ENCODE measurements at regions not wholly inside any gene's neighbourhood (a gene's known extent, or its start where the extent isn't known, plus 50 kb on each side); places are given as distances from the start of the nearest gene placed in this dataset.

DNA sequence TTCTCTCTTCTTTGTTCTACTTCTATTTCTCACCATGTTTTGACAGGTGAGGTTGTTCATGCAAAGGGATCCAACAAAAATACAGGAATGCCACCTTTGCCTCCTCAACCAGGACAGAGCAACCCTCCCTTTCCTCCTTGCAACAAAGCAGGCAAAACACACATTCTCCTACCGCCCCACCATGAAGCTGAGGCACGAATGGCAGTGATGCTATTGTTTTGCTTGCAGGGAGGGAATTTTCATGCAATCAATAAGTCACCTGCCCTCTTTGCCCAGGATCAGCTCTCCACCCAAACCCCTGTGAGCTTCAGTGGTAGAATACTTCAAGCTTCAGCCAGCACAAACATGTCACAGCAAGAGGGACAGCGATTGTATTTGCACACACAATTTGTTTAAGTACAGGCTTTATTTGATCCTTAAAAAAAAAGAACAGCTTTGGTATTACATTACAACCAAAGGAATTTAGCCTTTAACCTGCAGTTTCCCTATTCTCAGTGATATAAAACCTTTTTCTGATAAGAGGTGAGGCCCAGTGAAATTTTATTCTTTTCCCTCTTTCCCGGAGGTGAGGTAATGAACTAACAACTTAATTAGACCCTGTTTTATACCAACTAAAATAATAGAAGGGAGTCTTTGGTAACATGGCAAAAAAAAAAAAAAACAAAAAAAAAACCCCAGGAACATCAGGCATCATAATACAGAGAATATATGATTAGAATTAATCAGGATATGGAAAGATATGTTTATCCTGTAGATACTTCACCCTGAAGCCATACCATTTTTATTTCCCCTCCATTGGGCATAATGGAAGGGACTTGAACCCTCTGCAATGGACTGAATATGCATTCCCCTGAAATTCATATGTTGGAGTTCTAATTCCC is 87.0 kb upstream of the EEA1 start:
- FAIRE-seq: no peak

DNA sequence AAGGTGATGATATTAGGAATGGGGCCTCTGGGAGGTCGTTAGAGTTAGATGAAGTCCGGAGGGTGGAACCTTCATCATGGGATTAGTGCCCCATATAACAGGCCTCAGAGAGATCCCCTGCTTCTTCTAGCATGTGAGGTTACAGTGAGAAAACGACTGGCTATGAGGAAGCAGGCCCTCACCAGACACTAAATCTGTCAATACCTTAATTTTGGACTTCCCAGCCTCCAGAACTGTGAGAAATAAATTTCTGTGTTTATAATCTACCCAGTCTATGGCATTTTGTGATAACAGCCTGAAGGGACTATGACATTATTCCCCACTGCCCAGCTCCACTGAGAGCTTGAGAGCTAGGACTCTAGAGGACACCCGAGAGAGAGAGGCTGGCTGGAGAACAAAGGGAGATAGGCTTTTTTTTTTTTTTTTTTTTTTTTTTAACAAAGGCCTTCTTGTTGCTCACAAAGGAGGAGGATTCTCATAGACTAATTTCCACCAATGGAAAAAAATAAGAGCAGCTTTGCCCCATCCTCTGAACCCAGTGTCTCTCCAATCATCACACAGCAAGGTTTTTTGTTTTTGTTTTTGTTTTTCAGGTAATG is 87.8 kb upstream of the EEA1 start:
- no peak for FAIRE-seq

DNA sequence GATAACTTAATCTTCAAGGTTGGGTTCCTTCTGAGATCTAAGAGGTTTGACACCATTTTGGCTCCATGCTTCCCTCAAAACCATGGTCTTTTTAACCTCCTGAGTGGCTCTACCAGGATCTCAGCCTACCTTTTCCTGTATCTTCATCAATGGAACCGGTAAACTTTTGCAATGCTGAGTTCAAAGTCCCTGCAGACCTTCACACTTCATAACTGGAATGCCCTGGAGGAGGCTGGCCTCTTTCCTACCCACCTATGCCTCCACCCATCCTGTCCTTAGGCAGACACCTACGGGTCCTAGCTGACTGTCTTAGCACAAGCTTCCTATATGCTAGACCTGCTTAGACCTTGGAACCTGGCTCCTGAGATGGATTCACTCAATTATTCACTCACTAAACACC is 89.5 kb upstream of the EEA1 start:
- no peak for FAIRE-seq

DNA sequence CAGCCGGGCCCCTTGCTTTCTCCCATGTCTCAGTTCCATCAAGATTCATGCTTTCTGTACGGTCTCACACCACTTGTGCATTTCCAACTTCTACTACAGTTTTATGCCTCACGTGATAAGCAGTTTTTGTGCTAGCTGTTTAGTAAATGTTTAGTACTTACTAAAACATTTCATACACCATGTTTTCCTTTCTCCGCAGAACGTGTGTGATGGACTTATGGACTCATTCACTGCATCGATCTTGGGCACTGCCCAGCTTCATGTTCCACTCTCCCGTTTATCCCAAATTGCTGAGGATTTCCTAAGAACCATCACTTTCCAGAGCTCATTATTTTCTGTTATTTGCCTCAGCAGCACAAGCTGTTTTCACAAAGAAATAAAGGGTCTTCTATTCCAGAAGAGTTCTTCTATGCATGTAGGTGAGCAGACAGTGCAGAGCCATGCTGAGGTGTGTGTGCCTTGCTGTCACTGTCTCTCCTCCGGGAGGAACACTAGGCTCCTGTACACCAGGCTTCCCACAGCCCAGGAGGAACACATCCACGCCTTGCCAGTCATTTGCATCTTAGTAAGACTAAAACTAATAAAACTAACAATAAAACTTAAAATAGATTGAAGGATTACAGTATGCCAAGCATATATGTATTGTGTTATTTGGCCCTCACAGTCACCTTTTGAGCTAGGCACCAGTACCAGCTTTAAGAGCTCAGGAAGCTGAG is 90.3 kb upstream of the EEA1 start:
- FAIRE-seq: no peak

DNA sequence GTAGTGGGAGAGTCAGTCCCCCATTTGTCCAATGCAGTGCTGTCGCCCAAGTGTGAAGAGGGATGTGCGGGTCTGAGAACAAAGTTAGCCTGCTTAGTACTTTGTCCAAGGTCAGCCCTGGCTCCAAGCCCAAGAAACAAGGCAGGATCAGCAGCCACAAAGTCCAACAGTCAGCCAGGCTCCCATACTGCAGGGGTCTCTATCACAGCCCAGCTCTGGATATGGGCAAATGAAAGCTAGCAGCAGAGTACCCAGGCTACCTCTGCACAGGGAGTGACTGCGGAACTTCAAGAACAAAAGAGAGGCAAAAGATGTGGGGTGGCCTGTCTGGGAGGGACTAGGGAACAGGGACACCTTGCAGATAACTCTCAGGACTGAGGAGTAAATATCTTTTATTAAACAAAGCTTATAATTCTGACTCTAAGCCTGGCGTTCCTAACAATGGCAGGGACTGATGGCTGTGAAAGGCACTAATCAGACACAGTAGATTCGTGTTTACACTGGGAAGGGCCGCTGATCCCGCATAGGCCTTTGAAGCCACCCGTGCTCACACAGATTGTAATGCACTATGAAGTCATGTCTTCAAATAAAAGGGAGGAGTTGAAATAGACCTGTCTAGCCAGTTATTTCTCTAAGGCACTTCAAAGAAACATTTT is 91.0 kb upstream of the EEA1 start:
- FAIRE-seq: no peak

DNA sequence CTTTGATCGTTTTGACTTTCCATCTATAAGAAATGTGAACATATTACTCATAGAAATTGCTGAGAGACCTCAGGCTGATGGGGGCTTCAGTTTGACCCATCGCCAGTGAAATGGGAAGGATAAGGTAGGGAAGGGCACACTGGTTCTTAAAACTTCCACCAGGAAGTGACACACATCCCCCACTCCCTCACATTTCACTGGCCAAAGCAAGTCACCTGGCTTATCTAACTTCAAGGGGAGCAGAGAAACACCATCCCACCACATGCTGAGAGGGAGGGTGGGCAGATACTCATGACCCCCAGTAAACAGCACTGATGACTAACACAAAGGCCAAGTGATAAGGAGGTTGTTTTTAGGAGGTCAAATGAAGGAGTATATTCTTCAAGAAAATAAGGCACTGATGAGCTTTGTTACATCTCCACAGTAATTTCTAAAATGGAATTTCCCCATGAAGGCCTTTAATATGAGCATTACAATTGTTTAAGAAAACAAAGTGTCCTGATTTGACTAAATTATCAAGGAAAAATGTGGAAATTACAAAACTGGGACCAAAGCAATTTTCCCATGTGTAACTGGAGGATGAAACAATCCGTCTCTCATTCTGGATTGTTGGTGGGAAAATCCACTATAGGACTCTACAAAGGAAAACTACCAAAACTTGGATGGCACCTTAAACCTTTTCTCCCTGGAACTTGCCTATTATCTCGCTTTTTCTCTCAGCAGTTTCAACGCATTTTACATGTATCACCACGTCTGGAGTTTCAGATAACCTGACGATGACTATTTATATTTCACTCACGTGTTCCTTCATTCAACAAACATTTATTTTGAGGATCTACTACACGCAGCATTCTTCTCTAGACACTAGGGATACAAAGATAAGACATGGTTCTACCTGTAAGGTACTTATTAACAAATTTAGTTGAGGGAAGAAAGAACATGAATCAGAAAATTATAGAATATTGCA is 91.8 kb upstream of the EEA1 start:
- FAIRE-seq: no peak

DNA sequence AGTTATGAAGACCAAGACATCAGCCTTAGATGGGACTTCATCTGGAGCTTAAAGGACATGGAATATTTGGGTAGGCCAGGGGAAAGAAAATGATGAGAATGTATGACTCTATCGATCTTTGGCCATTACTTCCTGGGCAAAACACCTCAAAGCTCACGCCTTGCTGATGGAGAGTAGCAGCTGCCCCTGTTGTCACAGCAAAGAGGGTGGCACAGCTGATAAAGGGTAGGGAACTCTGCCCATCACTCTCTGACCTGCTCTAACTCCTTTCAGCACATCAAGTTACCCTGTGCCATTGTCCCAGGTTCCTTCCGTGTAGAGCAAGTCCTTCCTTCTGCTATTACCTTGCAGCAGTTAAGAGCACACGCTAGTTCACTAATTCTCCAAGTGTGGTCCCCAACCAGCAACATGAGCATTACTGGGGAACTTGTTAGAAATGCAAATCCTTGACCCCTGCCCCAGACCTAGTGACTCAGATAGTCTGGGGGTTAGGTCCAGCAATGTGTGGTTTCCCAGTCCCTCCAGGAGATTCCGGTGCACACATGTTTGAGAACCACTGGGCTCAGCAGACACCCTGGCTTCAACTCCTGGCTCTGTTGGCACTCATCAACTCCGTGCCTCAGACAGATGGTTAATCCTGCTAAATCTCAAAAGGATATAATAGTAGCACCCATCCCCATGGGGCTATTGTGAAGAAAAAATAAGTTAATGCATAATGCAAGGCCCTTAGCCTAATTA is 93.7 kb upstream of the EEA1 start:
- FAIRE-seq: no peak

DNA sequence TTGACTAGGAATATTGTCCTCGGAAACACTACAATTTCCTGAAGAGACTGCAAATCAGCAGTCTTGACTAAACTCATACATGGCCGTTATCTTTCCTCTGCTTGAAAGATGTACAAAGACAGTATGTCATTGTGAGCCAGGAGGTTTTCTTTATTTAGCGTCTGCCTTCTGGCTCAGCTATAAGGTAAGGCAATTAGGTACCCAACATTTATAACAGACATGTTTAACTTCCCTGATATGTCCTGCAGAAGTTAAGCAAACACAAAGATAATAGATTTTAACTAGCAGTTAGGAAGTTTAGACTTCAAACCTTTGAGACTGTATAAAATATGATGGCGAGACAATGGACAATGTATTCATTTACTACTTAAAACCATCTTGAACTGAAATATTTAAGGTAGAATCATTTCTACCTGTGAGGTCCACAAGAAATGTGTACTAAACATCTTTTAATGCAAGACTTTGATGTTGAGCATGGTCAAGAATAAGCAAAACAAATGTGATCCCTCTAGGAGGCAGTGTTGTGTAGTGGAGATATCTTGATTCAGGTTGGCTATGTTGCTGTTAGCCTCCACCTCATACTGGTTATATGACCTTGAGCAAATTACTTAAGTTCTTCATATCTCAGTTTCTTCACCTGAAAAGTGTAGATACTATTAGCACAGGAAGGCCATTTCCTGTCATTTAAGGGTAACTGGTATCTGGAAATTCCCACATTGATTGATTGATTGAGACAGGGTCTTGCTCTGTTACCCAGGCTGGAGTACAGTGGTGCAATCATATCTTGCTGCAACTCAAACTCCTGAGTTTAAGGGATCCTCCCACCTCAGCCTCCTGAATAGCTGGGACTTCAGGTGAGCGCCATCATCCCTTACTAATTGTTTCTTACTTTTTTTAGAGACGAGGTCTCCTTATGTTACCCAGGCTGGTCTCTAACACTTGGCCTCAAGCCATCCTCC is 96.3 kb upstream of the EEA1 start:
- FAIRE-seq: no peak

DNA sequence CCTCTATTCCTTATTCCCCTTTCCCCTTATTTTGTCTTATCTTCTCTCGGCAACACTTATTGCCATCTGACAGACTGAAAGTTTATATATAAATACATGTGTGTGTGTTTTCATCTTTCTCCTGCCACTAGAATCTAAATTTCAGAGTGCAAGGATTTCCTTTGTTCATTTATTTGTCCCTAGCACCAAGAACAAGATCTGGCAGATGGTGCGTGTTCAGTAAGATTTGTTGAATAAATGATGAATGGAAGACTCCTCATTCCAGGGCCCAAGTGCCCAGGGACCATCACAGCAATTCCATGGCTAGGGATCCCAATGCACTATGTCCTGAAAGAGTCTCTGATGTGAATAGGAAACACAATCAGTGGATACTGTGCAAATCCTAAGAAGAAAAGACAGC is 97.9 kb upstream of the EEA1 start:
- FAIRE-seq: no peak

DNA sequence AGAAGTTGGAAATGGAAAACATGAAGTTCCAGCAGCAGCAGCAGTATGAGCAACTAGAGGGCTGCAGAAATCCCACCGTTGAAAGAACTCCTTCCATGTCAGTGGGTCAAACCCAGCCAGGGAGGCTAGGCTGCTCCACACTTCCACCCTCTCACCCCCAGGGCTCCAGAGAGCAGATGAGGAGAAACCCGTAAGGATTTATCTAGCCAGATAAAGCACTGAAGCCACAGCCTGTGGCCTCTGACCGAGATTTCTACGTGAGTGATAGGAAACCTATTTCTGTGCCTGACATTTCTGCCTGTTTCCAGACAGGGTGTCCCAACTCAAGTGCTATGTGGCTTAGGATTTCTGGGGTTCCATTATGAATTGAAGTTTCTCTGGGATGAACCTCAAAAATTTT is 100.0 kb upstream of the EEA1 start:
- no peak for FAIRE-seq

DNA sequence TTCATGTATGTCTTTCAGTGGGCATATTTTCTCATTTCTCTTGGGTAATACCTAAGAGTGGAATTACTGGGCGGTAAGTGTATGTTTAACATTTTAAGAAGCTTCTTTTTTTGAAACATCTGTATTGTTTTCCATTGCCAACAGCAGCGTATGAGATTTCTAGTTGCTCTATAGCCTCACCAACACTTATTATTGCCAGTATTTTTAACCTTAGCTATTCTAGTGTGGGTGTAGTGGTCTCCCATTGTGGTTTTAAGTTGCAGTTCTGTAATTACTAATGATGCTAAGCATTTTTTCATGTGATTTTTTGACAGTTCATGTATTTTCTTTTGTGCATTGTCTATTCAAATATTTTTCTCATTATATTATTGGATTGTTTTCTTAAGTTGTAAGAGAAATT is 101.9 kb upstream of the EEA1 start:
- no peak for FAIRE-seq

DNA sequence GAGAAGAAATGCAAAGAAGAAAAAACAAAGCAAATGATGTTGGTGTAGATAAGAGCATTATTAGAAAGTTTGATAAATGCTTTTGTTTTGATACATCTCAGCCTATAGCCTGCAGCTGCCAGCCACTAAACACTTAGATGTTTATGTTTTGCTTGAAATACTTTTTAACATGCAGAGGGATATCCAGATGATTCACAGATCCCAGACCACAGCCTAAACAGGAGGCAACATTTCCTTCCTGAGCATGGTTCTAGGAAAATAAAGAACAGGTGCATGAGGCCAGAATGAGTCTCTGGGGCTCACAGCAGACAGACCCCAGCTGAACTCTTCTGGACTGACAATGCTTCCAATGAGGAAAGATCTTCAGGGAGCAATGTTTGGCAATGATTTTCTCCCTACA is 103.7 kb upstream of the EEA1 start:
- FAIRE-seq: no peak

DNA sequence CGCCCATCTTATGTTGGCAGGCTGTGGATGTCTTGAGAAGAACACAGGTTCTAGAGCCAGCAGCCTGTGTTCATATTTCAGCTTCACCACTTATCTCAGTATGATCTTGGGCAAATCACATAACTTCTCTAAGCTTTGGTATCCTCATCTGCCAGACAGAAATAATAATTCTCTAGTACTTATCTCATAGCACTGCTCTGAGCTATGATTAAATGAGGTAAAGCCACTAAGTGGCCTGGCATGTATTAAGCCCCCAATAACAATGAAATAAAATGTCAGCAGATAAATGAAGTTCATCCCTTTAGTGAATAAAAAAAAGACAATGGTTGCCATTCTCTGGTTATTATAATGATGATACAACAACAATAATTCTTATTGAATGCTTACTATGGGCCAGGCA is 104.9 kb upstream of the EEA1 start:
- FAIRE-seq: no peak

DNA sequence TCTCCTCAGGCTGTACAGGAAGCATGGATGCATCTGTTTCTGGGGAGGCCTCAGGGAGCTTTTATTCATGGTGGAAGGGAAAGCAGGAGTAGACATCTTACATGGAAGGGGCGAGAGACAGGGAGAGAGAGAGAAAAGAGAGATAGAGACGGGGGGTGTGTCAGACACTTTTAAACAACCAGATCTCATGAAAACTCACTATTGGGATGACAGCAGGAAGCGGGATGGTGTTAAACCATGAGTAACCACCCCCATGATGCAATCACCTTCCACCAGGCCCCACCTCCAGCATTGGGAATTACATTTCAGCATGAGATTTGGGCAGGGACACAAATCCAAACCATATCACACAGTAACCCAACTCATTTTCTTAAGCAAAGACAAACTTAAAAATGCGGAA is 110.0 kb upstream of the EEA1 start:
- FAIRE-seq: no peak

DNA sequence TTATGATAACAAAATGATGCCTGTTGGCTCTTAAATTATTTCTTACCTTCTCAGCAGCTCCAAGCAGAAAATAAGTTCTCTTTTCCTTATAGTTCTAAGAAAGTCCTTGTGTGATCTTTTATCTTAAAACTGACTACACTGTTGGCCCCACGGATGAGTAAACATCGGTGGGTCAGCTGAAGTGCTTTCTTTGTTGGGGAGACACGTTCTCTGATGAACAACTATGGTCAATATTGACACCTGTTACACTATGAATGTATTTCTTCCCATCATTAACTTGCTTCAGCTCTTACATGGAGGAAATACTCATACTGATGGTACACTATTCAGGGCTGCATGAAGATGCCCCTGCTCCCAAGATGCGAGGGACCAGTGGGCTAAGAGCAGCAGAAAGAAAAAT is 110.8 kb upstream of the EEA1 start:
- no peak for FAIRE-seq

DNA sequence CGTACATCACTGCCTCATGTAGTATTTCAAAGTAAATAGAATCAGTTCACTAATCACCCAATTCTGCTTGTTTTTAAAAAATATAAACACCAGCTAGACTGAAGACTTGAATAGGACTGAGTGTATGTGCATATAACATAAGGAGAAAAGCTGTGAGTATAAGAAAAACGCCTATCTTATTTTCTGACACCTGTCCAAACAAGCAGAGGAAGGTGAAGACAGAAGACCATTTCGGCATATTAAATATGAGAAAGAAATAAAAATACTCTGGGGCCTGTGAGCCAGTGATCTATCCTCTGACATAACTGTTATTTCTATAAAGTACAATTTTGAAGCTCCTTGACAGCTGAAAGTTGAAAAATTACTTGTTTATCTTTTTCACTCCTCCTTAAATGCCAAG is 111.3 kb upstream of the EEA1 start:
- no peak for FAIRE-seq

DNA sequence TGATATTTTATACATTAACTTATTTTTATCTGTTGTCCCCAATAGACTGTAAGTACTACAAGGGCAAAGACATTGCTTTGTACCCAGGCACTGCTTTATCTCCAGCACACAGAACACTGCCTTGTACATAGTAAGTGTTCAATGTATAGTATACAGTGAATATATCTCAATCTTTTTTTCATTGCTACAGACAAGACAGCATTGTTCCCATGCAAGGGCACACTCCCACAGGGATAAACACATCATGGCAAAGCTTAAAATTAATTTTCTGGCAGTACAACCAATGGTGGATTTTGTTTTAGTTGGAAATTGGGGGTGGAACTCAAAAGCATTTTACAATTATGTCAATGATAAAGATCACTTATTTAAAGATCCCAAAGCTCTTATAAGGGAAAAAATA is 112.3 kb upstream of the EEA1 start:
- FAIRE-seq: no peak

DNA sequence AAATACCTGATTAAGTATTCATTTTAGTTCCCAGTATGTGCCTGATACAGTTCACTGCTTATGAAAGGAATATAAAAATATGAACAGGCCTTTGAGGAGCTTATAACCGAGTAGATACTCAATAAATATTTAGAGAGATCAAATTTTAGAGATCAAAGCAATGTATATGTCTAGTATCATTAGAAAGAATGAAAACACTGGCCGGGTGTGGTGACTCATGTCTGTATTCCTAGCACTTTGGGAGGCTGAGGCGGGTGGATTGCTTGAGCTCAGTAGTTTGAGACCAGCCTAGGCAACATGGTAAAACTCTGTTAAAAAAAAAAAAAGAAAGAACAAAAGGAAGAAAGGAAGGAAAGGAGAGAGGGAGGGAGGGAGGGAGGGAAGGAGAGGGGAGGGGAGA is 113.2 kb upstream of the EEA1 start:
- no peak for FAIRE-seq

DNA sequence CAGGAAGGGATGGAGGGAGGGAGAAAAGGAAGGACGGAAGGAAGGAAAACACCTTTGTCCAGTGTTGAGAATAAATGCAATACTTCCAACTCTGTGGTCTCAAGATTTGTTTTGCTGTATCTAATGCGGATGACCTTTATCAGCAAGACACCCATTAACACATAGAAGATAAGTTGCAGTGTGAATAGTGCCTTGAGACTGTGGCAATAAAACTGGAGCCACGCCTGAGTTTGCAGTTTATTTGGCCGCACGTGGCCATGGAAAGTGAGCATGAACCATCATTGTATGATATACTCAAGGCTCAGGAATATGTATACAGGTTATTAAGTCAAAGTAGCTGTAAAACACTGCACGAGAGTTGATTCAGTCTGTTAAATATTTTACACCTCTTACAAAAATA is 113.6 kb upstream of the EEA1 start:
- no peak for FAIRE-seq

DNA sequence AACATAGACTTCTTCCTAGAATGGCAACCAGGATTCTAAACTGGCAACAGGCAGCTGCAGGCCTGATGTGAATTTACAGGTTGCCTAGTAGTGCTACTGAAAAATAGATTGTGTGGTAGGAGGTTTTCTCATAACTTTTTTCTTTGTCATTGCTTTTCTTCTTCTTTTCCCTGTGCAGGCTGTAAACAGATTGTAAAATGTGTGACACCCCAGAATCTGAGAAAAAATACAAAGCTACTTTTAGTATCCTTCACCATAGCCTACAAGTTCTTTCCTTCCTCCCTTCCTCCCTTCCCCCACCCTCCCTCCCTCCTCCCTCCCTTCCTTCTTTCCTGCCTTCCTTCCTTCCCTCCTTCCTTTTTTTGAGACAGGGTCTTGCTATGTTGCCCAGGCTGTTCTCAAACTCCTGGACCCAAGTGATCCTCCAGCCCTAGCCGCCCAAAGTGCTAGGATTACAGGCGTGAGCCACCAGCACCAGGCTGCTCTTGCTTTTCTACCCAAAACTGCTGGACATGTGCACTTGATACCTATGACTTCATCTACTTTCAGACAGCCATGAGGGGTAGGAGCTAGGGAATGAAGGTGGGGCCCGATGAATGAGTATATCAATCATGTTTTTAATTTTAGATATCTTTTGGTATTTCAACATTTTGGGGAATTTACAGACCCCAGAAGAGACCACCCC is 114.2 kb upstream of the EEA1 start:
- no peak for FAIRE-seq

Data from TTC549 (cell line).